OCI-M2 (cell line): ENCODE measurements at regions not wholly inside any gene's neighbourhood (a gene's known extent, or its start where the extent isn't known, plus 50 kb on each side); places are given as distances from the start of the nearest gene placed in this dataset.
"Not testable (repeated sequence)": the region's sequence is repeated elsewhere in the genome, so short reads cannot be mapped to it uniquely, and the experiment has no call there.

Experiments used
- DNase-seq: peaks from one replicate; lab custom pipeline; 2025; ENCODE audit not compliant: unreplicated experiment; lab: John Stamatoyannopoulos, UW

- DNase-seq = no peak
Measured at GRCh38 chr10:55183993-55184392, 383.0 kb upstream of the PCDH15 start.

GRCh38 chr10:55180357-55180756, 379.3 kb upstream of the PCDH15 start:
- DNase-seq = no peak

- no peak for DNase-seq
Measured at GRCh38 chr10:55174419-55174818, 373.4 kb upstream of the PCDH15 start.

GRCh38 chr10:55169493-55169892, 368.5 kb upstream of the PCDH15 start:
- no peak for DNase-seq

- DNase-seq = no peak
Measured at GRCh38 chr10:55168343-55168742, 367.3 kb upstream of the PCDH15 start.

- DNase-seq = no peak
Measured at GRCh38 chr10:55163388-55163979, 362.5 kb upstream of the PCDH15 start.

GRCh38 chr10:55162321-55162720, 361.3 kb upstream of the PCDH15 start:
- not testable (repeated sequence) for DNase-seq

- no peak for DNase-seq
Measured at GRCh38 chr10:55160655-55161283, 359.7 kb upstream of the PCDH15 start.

- DNase-seq = no peak
Measured at GRCh38 chr10:55158633-55159032, 357.6 kb upstream of the PCDH15 start.

GRCh38 chr10:55146032-55146431, 345.0 kb upstream of the PCDH15 start:
- no peak for DNase-seq

GRCh38 chr10:55144001-55144400, 343.0 kb upstream of the PCDH15 start:
- no peak for DNase-seq

GRCh38 chr10:55141892-55142291, 340.9 kb upstream of the PCDH15 start:
- no peak for DNase-seq

GRCh38 chr10:55137063-55137462, 336.0 kb upstream of the PCDH15 start:
- no peak for DNase-seq

- no peak for DNase-seq
Measured at GRCh38 chr10:55104738-55105137, 303.7 kb upstream of the PCDH15 start.

- no peak for DNase-seq
Measured at GRCh38 chr10:55098452-55098851, 297.4 kb upstream of the PCDH15 start.

- DNase-seq = no peak
Measured at GRCh38 chr10:55091691-55092328, 290.8 kb upstream of the PCDH15 start.

- no peak for DNase-seq
Measured at GRCh38 chr10:55078121-55078520, 277.1 kb upstream of the PCDH15 start.

- no peak for DNase-seq
Measured at GRCh38 chr10:55065185-55065584, 264.2 kb upstream of the PCDH15 start.

GRCh38 chr10:55063811-55064210, 262.8 kb upstream of the PCDH15 start:
- DNase-seq = no peak

GRCh38 chr10:55062349-55062748, 261.3 kb upstream of the PCDH15 start:
- DNase-seq = no peak

GRCh38 chr10:55058800-55059199, 257.8 kb upstream of the PCDH15 start:
- DNase-seq = no peak

- no peak for DNase-seq
Measured at GRCh38 chr10:55051515-55051914, 250.5 kb upstream of the PCDH15 start.
